ENCODE measurements at regions not wholly inside any gene's neighbourhood (a gene's known extent, or its start where the extent isn't known, plus 50 kb on each side); places are given as distances from the start of the nearest gene placed in this dataset.

DNA sequence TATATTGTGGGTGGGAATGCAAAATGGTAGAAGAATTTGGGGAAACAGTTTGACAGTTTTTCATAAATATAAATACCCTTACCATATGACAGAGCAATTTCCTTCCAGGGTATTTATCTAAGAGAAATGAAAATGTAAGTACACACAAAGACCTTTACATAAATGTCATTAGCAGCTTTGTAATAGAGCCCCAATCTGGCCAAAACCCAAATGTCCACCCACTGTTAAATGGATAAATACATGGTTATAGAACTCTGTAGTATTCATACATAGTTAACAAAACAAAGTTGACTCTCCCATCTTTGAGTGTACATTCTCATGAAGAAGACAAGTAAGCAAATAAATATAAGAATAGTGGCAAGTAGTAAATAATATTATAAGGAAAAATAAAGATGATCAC lies 514.8 kb upstream of the NOX3 start:
- DNase-seq: no peak

GRCh38 chr6:155968921-155969320 lies 513.3 kb upstream of the NOX3 start:
- DNase-seq: no peak

DNA sequence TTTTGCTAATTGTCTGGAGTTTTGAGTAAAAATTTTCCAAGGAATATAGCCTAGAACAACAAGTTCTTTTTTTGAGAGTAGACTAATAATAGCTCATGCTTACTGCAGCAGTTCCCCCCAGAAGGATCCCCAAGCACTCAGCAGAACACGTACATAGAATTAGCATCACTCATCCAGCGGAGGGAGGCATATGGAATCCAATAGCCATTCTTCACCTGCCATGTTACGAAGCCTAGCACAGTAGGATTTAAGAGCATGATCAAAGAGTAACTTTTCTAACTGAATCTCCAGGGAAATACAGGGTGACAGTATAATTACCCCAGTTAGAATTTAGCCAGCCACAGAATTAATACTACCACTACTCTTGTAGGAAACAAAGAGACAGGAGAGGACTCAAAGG lies 511.7 kb upstream of the NOX3 start:
- DNase-seq: no peak

- no peak for DNase-seq
Observed at GRCh38 chr6:155964544-155964943, 508.9 kb upstream of the NOX3 start.

- no peak for DNase-seq
Observed at GRCh38 chr6:155962276-155962675, 506.6 kb upstream of the NOX3 start.

DNA sequence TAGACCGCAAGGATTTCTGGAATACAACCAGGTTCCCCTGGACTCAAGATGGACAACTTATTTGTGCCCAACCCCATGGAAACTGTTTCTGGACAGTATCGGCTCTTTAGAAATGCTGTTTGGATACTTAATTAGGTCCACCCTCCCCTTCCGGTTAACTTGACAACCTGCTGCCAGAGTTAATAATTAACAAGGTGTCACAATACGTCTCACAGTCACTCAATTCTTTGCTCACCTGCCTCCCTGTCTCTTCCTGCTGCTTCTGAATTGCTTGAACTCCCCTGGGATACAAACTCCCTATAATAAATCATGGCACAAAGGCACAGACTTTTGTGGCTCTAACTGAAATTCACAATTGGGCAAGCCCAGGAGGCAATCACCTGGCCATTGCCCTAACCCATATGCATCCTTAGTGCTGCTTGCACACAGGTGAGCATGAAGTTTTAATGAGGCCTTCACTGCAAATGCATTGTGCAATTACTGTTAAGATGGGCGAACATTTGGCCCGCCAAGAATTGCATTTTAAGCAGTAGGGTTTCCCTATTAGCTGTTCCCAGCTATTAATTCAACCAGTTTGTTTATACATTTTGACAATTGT lies 504.4 kb upstream of the NOX3 start:
- DNase-seq: peak; percentile 56 to 69

DNA sequence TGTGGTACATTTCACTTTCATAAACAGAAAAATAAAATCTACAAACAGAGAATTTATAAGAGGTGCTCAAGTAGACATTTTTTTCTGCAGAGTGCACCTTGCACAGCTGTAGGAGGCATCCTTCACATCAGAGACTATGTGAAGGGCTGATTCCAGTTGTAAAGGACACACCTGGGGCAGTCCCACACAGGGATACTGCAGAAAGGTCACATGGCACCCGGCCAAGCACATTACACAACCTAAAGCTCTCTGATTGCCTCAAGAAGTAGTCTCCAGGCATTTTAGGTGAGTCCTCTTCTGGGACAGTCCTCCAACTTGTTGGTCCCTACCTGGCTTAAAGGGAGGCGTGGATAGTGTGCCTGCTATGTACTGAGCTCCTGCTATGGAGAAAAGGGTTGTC lies 502.9 kb upstream of the NOX3 start:
- no peak for DNase-seq

DNA sequence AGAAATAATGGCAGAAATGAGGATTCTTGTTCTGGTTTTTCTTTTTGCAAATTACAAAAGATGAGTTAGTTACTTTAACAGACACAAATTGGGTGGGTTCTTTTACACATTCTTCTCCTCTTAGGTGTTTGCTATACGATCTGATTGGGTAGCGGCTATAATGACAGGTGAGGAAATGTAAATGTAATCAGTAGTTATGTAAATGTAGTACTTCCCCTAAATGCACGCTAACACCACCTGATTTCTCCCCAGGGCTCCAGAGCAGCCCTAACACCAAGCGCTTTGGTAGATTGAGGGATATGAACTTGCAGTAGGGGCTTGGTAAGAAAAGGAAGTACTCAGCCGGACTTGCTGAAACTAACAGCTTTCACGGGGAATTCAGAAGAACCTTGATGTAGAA lies 499.4 kb upstream of the NOX3 start:
- DNase-seq: no peak

DNA sequence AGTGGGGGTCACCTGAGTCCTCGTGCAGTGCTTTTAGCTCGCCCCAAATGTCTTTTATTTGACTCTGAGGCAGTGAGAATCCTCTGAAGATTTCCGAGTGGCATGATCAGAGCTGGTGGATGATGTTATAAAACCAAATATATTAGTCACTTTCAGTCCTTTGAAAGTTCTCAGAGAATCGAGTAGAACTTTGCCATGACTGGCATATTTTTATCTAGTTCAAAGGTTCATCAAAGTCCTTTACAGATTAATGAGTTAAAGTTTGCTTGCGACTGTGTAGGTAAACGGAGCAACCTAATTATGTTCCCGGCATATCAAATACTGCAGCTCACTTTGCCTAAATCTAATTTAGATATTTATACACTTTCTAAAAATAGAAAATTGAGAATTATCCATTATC lies 498.5 kb upstream of the NOX3 start:
- DNase-seq: no peak

DNA sequence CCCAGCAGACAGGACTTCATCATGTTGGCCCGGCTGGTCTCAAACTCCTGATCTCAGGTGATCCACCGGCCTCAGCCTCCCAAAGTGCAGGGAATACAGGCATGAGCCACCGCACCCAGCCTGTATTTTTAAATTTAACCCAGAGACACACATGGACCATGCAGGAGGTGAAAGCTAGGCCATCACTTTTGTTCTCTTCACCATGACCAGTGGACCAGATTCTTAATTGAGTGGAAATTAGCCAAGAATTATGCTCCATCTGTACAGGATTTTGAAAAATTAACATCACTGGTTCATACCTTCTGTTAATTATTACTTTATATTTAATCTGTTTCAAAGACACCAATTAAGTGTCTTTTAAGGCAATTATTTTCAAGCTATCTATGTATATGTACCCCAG lies 493.6 kb upstream of the NOX3 start:
- DNase-seq: no peak

DNA sequence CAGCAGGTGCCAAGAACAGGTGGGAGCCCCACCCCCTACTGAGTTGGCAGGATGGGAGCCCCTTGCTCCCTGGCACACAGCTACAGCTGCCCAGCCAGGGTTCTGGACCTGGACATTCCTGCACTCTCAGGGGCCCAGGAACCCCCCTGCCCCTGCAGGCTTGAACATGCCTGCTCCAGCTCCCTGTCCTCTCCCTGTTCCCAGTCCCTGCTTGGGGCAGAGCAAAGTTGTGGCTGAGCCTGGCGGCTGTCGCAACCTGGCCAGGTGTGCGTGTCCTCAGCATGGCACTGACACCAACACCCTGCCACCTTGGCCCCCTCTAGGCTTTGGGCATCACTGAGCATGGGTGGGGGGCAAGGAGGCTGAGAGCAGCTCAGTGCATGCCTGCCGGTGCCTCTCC lies 491.2 kb upstream of the NOX3 start:
- no peak for DNase-seq

DNA sequence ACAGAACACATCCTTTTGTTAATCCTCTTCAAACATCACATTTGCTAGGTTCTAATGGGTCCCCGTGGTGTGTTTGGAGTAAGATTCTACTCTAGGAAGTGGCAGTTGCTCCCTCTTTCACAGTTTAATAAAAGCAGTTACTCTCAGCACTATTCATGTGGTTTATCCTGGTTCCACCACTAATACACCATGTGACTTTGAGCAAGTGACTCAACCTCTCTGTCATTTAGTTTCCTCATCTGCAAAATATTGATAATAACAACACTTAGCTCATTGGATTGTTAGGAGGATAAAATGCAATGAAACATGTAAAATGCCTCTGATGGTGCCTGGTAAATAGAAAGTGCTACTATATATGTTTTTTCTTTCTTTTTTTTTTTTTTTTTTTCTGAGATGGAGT lies 488.0 kb upstream of the NOX3 start:
- DNase-seq: no peak

GRCh38 chr6:155939253-155939652 lies 483.6 kb upstream of the NOX3 start:
- no peak for DNase-seq

- DNase-seq: no peak
Observed at GRCh38 chr6:155936551-155936950, 480.9 kb upstream of the NOX3 start.

- DNase-seq: no peak
Observed at GRCh38 chr6:155936127-155936526, 480.5 kb upstream of the NOX3 start.

DNA sequence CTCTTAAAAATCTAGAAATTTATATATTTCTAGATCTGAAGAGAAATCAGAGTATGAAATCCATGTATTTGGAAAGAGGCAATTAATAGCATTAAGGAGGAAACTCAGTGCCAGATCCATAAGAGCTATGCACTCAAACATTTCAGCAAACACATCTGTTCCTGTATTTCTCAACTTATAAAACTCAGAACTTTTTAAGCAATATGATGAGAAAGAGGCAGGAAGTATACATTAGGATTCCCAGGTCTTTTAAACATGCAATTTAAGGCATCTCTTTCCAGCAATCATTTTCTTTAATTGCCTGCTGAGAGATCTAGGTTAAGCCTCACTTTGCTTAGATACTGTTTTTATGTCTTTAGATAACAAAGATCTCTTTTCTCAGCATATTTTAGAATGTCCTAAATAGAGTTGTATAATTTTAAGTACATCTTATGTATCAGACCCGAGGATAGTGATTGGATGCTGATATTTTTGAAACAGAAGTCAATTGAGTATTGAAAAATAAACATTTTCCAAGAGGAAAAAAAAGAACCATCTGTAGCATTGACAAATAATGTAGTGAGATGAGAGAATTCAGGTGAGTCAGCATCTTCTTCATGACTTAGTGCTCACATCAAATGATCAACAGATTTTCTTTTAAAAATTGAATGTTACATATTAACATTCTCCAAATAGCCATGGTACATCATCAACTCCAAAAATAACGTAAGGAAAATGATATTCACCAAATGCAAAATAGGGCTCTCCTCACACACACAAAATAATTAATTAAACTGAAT lies 461.4 kb upstream of the NOX3 start:
- DNase-seq: no peak

- DNase-seq: no peak
Observed at GRCh38 chr6:155915651-155916050, 460.0 kb upstream of the NOX3 start.

DNA sequence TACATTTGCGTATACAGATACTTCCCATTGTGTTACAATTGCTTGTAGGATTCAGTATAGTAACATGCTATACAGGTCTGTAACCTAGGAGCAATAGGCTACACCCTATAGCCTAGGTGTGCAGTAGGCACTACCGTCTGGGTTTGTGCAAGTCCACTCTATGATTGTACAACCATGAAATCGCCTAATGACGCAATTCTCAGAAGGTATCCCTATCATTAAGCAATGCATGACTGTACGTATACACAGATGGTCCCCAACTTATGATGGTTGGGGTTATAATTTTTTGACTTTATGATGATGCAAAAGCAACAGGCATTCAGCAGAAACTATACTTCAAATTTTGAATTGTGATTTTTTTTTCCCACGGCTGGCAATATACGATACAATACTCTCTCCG lies 458.2 kb upstream of the NOX3 start:
- DNase-seq: no peak

DNA sequence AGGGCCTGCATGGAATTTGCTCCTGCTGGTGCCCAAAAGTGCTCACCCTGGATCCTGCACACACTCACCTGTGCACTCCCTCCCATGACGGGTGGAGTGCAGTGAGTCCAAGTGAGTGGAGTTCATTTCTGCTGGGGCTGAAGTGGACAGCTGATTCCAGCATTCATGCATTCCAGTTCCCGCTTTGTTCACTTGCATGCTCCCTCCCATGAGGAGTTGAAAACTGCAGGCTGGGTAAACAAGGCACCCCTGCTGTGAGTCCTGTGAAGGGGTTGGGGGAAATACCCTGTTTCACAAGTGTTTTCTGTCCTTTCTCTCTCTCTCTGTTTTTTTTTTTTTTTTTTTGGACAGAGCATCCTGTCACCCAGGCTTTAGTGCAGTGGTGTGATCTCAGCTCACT lies 454.1 kb upstream of the NOX3 start:
- no peak for DNase-seq

DNA sequence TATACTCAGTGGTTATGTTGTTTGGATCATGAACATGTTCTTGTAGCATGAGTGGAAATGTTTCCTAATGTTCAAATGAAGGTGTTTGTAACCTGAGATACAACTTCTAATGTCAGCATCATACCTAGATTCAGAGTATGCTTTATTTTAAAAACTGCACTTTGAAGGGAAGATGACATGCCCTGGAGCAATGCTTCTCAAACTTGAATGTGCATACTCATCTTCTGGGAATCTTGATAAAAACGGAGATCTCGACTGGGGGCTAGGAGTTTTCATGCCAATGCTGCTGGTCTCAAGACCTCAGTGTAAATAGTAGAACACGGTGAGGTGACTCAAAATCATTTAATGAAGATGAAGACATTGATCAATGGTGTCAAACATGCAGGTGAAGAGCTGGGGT lies 440.0 kb upstream of the NOX3 start:
- no peak for DNase-seq

DNA sequence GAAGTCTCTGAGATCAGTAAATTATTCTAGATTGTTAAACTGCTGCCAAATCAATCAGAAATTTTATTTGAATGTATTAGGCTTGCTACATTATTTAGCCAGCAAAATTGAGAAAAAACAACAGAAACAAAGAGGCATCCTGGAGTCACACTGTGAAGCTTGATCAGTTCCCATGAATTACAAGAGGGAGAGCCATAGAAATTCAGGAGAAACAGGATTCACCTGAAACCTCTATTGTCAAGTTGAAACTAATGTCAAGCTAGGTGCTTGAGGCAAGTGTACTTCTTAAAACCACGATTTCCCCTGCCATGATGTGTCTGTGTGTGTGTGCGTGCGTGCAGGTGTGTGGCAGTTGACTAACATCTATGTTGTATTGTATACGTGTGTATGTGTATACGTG lies 439.1 kb upstream of the NOX3 start:
- DNase-seq: no peak

DNA sequence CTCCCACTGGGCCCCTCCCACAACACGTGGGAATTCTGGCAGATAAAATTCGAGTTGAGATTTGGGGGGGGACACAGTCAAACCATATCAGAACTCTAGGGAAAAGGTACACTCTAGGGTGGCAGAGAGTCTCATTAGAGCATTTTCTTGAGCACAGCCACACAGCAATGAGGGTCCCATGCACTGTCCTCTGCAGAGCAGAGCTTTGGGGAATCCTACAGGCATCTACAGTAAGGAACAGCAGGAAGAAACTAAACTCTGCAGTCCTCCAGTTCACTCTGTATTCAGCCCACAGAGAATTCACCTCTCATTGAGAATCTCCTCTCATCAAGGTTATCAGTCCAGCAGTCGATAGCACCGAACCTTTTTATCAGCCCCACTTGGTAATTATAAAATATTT lies 438.6 kb upstream of the NOX3 start:
- DNase-seq: no peak

DNA sequence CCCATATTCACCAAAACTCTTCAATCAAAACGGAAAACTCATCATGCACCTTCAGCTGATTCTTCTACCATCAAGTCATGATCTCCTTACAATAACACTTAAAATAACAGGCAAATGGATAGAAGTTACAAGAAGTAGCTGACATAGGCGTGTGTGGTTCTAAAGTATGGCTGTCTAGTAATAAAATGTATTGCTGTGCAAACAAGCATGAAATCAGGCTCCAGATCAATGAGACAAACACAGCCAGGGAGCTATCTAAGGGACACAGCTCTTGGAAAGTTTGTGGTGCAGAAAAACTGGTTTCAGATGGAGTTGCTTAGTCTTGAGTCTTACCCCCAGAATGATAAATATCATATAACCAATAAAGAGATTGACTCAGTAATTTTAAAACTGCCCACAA lies 434.8 kb upstream of the NOX3 start:
- DNase-seq: no peak

DNA sequence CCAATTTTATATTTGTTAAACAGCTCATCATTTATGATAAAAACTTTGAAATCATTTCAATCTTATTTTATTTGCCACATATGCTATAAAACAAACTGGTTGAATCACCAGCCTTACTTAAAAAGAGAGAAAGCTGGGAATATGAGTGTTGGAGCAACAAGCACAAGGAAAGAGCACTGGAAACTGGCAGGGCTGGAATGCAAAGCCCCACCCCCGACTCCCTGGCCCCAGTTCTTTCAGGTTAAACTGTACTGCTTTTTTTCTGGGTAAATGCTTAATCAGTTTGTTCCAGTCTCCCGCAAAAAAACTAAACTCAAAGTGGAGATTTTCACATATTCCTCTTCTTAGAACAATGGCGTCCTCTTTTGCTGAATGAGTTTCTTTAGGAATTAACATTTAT lies 433.8 kb upstream of the NOX3 start:
- no peak for DNase-seq

DNA sequence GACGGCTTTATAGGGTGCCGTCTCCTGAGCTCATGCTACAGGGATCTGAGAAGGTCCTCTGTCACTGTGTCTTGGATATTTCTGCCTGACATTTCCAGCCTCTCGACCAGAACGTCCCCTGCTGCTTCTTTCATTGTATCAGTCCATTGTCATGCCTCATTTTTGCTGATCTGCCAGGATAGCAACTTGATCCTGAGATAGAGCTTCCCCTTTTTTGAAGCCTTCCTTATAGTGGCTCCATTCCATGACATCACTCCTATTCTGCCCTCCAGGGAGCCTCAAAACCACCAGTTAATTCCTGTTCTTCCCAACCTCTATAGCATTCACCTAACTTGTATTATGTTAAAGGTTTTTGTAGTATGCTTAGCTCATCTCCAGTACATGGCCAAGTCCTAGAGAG lies 431.8 kb upstream of the NOX3 start:
- DNase-seq: no peak
